HEK293T (cell line): ENCODE measurements at regions not wholly inside any gene's neighbourhood (a gene's known extent, or its start where the extent isn't known, plus 50 kb on each side); places are given as distances from the start of the nearest gene placed in this dataset.

Experiments used
- BHLHE40 ChIP-seq: fragments of 450-650 bp; IDR thresholded peaks from 2 replicates; pipeline ENCODE4 v1.6.1; 2016; ENCODE audit warnings: mild to moderate bottlenecking, moderate library complexity, borderline replicate concordance
- FOXM1 ChIP-seq: fragments of 450-650 bp; IDR thresholded peaks from 2 replicates; pipeline ENCODE4 v1.6.1; 2017; ENCODE audit warnings: mild to moderate bottlenecking, borderline replicate concordance
- HDGF ChIP-seq: fragments of 450-650 bp; IDR thresholded peaks from 2 replicates; pipeline ENCODE4 v1.6.1; 2017; ENCODE audit warnings: antibody characterized with exemption, borderline replicate concordance
- NFRKB ChIP-seq: fragments of 450-650 bp; IDR thresholded peaks from 2 replicates; pipeline ENCODE4 v1.6.1; 2016; ENCODE audit warnings: mild to moderate bottlenecking, moderate library complexity
- SP1 ChIP-seq: fragments of 450-650 bp; IDR thresholded peaks from 2 replicates; pipeline ENCODE4 v1.6.1; 2017
- TARDBP ChIP-seq: fragments of 450-650 bp; IDR thresholded peaks from 2 replicates; pipeline ENCODE4 v1.6.1; 2016

- TF ChIP-seq BHLHE40, result no peak
- TF ChIP-seq FOXM1, result no peak
- TF ChIP-seq TARDBP, result no peak
- TF ChIP-seq SP1, result no peak
- TF ChIP-seq NFRKB, result no peak
- TF ChIP-seq HDGF, result no peak
Observed at GRCh38 chr14:98309591-98309990, 962.4 kb downstream of the BCL11B start.
